Kidney (tissue), 13 donors: ENCODE measurements at regions not wholly inside any gene's neighbourhood (a gene's known extent, or its start where the extent isn't known, plus 50 kb on each side); places are given as distances from the start of the nearest gene placed in this dataset.

Experiments
- DNase-seq, 5 donors: peaks; one replicate each; pipeline ENCODE4 v3.0.0-alpha.2; 2013 to 2020
- FAIRE-seq: peaks from 2 replicates; lab custom pipeline; 2012; peaks lifted over from hg19 to GRCh38; lab: Jason Lieb, UNC
- H3K27ac ChIP-seq, 2 donors: one replicate each; pipeline ENCODE4 v1.7.0; 2013; ENCODE audit warnings: low read depth in 2 of 2, low read length in 2 of 2, inconsistent platforms in 1 of 2
- H3K27me3 ChIP-seq: one replicate; pipeline ENCODE4 v1.7.1; 2013; ENCODE audit warnings: low read length, inconsistent platforms; ENCODE audit not compliant: control insufficient read depth, insufficient read depth
- H3K36me3 ChIP-seq, 3 donors: one replicate each; pipeline versions ENCODE4 v1.7.0 to v1.7.1; 2013; ENCODE audit warnings: low read length in 3 of 3, control low read depth in 1 of 3, inconsistent platforms in 1 of 3; ENCODE audit not compliant: insufficient read depth in 3 of 3, control insufficient read depth in 2 of 3
- H3K4me1 ChIP-seq, 3 donors: one replicate each; pipeline versions ENCODE4 v1.7.0 to v1.7.1; 2013; ENCODE audit warnings: low read length in 3 of 3, inconsistent platforms in 1 of 3, low read depth in 1 of 3; ENCODE audit not compliant: control insufficient read depth in 2 of 3, insufficient read depth in 2 of 3
- H3K4me3 ChIP-seq, 3 donors: one replicate each; pipeline versions ENCODE4 v1.7.0 to v1.8.1; 2013; ENCODE audit warnings: low read length in 3 of 3, control low read depth in 1 of 3, inconsistent platforms in 1 of 3
- H3K9ac ChIP-seq, 3 donors: one replicate each; pipeline versions ENCODE4 v1.7.0 to v1.7.1; 2013; ENCODE audit warnings: low read length in 3 of 3, control low read depth in 1 of 3, inconsistent platforms in 1 of 3
- H3K9me3 ChIP-seq, 3 donors: one replicate each; pipeline versions ENCODE4 v1.7.0 to v1.7.1; 2013; ENCODE audit warnings: low read length in 3 of 3, control low read depth in 1 of 3, inconsistent platforms in 1 of 3; ENCODE audit not compliant: control insufficient read depth in 2 of 3, insufficient read depth in 1 of 3
- CTCF ChIP-seq: IDR thresholded peaks from 3 replicates; pipeline ENCODE4 v1.5.1; 2012; ENCODE audit warnings: mild to moderate bottlenecking, moderate library complexity, borderline replicate concordance; ENCODE audit not compliant: insufficient read depth; ENCODE audit errors: extremely low read depth
- intact Hi-C: fragments of 100-400 bp; cut with DNase I; formaldehyde crosslinking; loops from one replicate; pipeline ENCODE4 v1.11.1; 2022
- donor health status: control.
- donor health status: control.
- donor health status: control.
- donor health status: control.
- donor health status: control.
- donor health status: DM: yes; HTN: yes; CAD: no.
- donor health status: Normal renal cell carcinoma (clear cell type).

GRCh38 chr10:60604342-60604741, 173.9 kb upstream of the CDK1 start:
- peak in 2 of 5 donors; percentile 37 to 66 for DNase-seq

GRCh38 chr10:60597513-60597912, 180.8 kb upstream of the CDK1 start:
- FAIRE-seq: no peak
- Histone ChIP-seq H3K36me3 (no peaks in the 10 kb centered on the region), H3K4me1 (no peaks in the 10 kb centered on the region), H3K9me3 (no peaks in the 10 kb centered on the region), H3K27ac (no peak overlapping the region), H3K9ac (no peak overlapping the region), H3K27me3 (no peaks in the 10 kb centered on the region), H3K4me3 (no peak overlapping the region)
- no peak for DNase-seq
- intact Hi-C loops: no loop called here
- TF ChIP-seq CTCF: no peak

More at GRCh38 chr10:60604342-60604741, 173.9 kb upstream of the CDK1 start:
- intact Hi-C loops: no loop called here
- Histone ChIP-seq H3K36me3 (no peaks in the 10 kb centered on the region), H3K9ac (no peak overlapping the region), H3K4me3 (no peak overlapping the region), H3K27ac (no peak overlapping the region), H3K9me3 (no peaks in the 10 kb centered on the region), H3K27me3 (no peaks in the 10 kb centered on the region), H3K4me1 (no peaks in the 10 kb centered on the region)
- no peak for FAIRE-seq
- TF ChIP-seq CTCF: no peak

DNA sequence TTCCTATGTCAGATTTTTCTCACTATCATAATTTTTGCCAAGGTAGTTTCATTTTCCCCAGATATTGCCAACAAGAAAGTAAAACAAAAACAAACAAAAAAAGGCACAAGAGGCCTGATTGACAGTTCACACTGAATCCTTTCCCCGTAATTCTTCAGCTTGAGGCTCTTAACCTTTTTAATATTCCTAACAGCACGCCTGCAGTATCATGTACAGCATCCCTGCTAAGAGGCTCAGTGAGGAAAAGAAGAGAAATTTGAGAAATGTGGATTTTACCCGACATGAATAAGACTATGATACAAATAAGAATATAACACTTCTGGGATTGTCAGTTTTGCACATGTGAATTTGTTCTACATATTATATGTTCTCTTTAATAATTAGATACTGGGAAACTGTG, 182.4 kb upstream of the CDK1 start:
- Histone ChIP-seq H3K27me3 (no peaks in the 10 kb centered on the region), H3K27ac (no peak overlapping the region), H3K4me1 (no peaks in the 10 kb centered on the region), H3K4me3 (no peak overlapping the region), H3K9me3 (no peaks in the 10 kb centered on the region), H3K36me3 (no peaks in the 10 kb centered on the region), H3K9ac (no peak overlapping the region)
- no peak for FAIRE-seq
- DNase-seq: no peak
- TF ChIP-seq CTCF: no peak
- intact Hi-C loops: no loop called here

- intact Hi-C loops: no loop called here
- no peaks in the 10 kb centered on the region for H3K27me3 ChIP-seq
- TF ChIP-seq CTCF: no peak
- H3K27ac ChIP-seq: no peak overlapping the region
- H3K36me3 ChIP-seq: no peaks in the 10 kb centered on the region
- H3K4me1 ChIP-seq: no peaks in the 10 kb centered on the region
- FAIRE-seq (peak; percentile 19), DNase-seq (no peak)
- H3K4me3 ChIP-seq: no peak overlapping the region
- H3K9me3 ChIP-seq: no peaks in the 10 kb centered on the region
- no peak overlapping the region for H3K9ac ChIP-seq
Measured at GRCh38 chr10:60594476-60595051, 183.7 kb upstream of the CDK1 start.
